CD4-positive, CD25-positive, alpha-beta regulatory T cell (primary cell): ENCODE measurements at regions not wholly inside any gene's neighbourhood (a gene's known extent, or its start where the extent isn't known, plus 50 kb on each side); places are given as distances from the start of the nearest gene placed in this dataset.

Experiments used
- ATAC-seq, 2 donors: fragments of 150-1000 bp; cut with Tn5 transposase; one replicate each; pipeline ENCODE4 v1.10.0; 2021; ENCODE audit warnings: low read depth in 2 of 2, moderate number of reproducible peaks in 2 of 2, moderate library complexity in 1 of 2
- DNase-seq, 3 donors: peaks; one replicate each; pipeline versions ENCODE4 v3.0.0 to v3.0.0-alpha.2; 2012 to 2022; ENCODE audit warnings: mixed read lengths in 1 of 3
- H3K27ac ChIP-seq: one replicate; pipeline ENCODE4 v1.7.0; 2013; ENCODE audit warnings: mild to moderate bottlenecking, low read length; ENCODE audit not compliant: insufficient read depth, poor library complexity, severe bottlenecking
- H3K27me3 ChIP-seq: one replicate; pipeline ENCODE4 v1.7.0; 2013; ENCODE audit warnings: low read length; ENCODE audit not compliant: control insufficient read depth, insufficient read depth
- H3K36me3 ChIP-seq: one replicate; pipeline ENCODE4 v1.7.0; 2013; ENCODE audit warnings: mild to moderate bottlenecking, low read length, moderate library complexity; ENCODE audit not compliant: control insufficient read depth, insufficient read depth
- H3K4me1 ChIP-seq: 2 replicates; pipeline ENCODE4 v1.7.0; 2013; ENCODE audit warnings: mild to moderate bottlenecking, low read length; ENCODE audit not compliant: insufficient read depth, control insufficient read depth, poor library complexity, severe bottlenecking
- H3K4me3 ChIP-seq: one replicate; pipeline ENCODE4 v1.7.0; 2013; ENCODE audit warnings: low read depth, mild to moderate bottlenecking, low read length, moderate library complexity
- H3K9me3 ChIP-seq, 2 experiments: 1 replicate in 1 of 2; 2 replicates in 1 of 2; pipeline ENCODE4 v1.7.0; 2013; ENCODE audit warnings: low read length in 2 of 2, mild to moderate bottlenecking in 1 of 2, moderate library complexity in 1 of 2; ENCODE audit not compliant: control insufficient read depth in 2 of 2
- H3K27ac Mint-ChIP-seq, 3 donors: one replicate each; pipeline ENCODE4 v1.8.0; 2020 to 2022; ENCODE audit warnings: mild to moderate bottlenecking in 3 of 3, mixed read lengths in 3 of 3, moderate library complexity in 2 of 3
- H3K27me3 Mint-ChIP-seq: one replicate; pipeline ENCODE4 v1.8.0; 2022; ENCODE audit warnings: mild to moderate bottlenecking, mixed read lengths
- H3K36me3 Mint-ChIP-seq: one replicate; pipeline ENCODE4 v1.8.0; 2020; ENCODE audit warnings: mixed read lengths
- H3K4me1 Mint-ChIP-seq, 4 donors: one replicate each; pipeline ENCODE4 v1.8.0; 2020 to 2022; ENCODE audit warnings: mixed read lengths in 4 of 4, mild to moderate bottlenecking in 1 of 4
- H3K4me3 Mint-ChIP-seq, 4 donors: one replicate each; pipeline ENCODE4 v1.8.0; 2020 to 2022; ENCODE audit warnings: mild to moderate bottlenecking in 4 of 4, mixed read lengths in 4 of 4, moderate library complexity in 3 of 4
- H3K9me3 Mint-ChIP-seq, 7 donors: one replicate each; pipeline ENCODE4 v1.8.0; 2020 to 2022; ENCODE audit warnings: mixed read lengths in 7 of 7, mild to moderate bottlenecking in 3 of 7, moderate library complexity in 2 of 7

- Histone ChIP-seq H3K36me3 (no peaks in the 10 kb centered on the region), H3K4me3 (no peak overlapping the region), H3K27me3 (peaks cover 2% of the 10 kb centered on the region), H3K27ac (no peak overlapping the region), H3K9me3 (no peaks in the 10 kb centered on the region), H3K4me1 (no peaks in the 10 kb centered on the region)
- Mint-ChIP-seq H3K27me3 (peaks cover 4% of the 10 kb centered on the region), H3K27ac (no peak overlapping the region), H3K9me3 (peaks cover 0 to 3% (median 0%) of the 10 kb centered on the region in 7 donors), H3K4me3 (no peak overlapping the region), H3K4me1 (no peaks in the 10 kb centered on the region), H3K36me3 (no peaks in the 10 kb centered on the region)
- ATAC-seq (no peak), DNase-seq (no peak)
These were observed 132.4 kb downstream of the TXNL1 start for GRCh38 chr18:56505971-56506370.

GRCh38 chr18:56505293-56505692 is 133.1 kb downstream of the TXNL1 start:
- ATAC-seq: no peak
- Histone ChIP-seq H3K27ac (no peak overlapping the region), H3K4me3 (no peak overlapping the region), H3K9me3 (no peaks in the 10 kb centered on the region), H3K36me3 (no peaks in the 10 kb centered on the region), H3K4me1 (no peaks in the 10 kb centered on the region), H3K27me3 (peaks cover 2% of the 10 kb centered on the region)
- Mint-ChIP-seq H3K27ac (no peak overlapping the region), H3K9me3 (peaks cover 0 to 3% (median 0%) of the 10 kb centered on the region in 7 donors), H3K4me1 (no peaks in the 10 kb centered on the region), H3K36me3 (no peaks in the 10 kb centered on the region), H3K27me3 (peaks cover 4% of the 10 kb centered on the region), H3K4me3 (no peak overlapping the region)
- DNase-seq: no peak

GRCh38 chr18:56501896-56502295 is 136.5 kb downstream of the TXNL1 start:
- DNase-seq (no peak), ATAC-seq (no peak)
- Histone ChIP-seq H3K9me3 (no peaks in the 10 kb centered on the region), H3K27me3 (peaks cover 2% of the 10 kb centered on the region), H3K4me1 (no peaks in the 10 kb centered on the region), H3K4me3 (no peak overlapping the region), H3K27ac (no peak overlapping the region), H3K36me3 (no peaks in the 10 kb centered on the region)
- H3K4me3 Mint-ChIP-seq: no peak overlapping the region
- H3K27me3 Mint-ChIP-seq: peaks cover 5% of the 10 kb centered on the region
- no peaks in the 10 kb centered on the region for H3K4me1 Mint-ChIP-seq
- peaks cover 0 to 3% (median 0%) of the 10 kb centered on the region in 7 donors for H3K9me3 Mint-ChIP-seq
- no peak overlapping the region for H3K27ac Mint-ChIP-seq
- H3K36me3 Mint-ChIP-seq: no peaks in the 10 kb centered on the region

GRCh38 chr18:56495884-56496283 is 142.5 kb downstream of the TXNL1 start:
- H3K9me3 Mint-ChIP-seq: peaks cover 0 to 1% (median 0%) of the 10 kb centered on the region in 7 donors

GRCh38 chr18:56493531-56493930 is 144.9 kb downstream of the TXNL1 start:
- no peak overlapping the region for H3K4me3 Mint-ChIP-seq
- no peaks in the 10 kb centered on the region for H3K36me3 Mint-ChIP-seq
- no peak overlapping the region for H3K27ac Mint-ChIP-seq
- H3K9me3 Mint-ChIP-seq: peaks cover 0 to 1% (median 0%) of the 10 kb centered on the region in 7 donors
- Histone ChIP-seq H3K4me1 (no peaks in the 10 kb centered on the region), H3K36me3 (no peaks in the 10 kb centered on the region), H3K9me3 (no peaks in the 10 kb centered on the region), H3K4me3 (no peak overlapping the region), H3K27me3 (no peaks in the 10 kb centered on the region), H3K27ac (no peak overlapping the region)
- DNase-seq (no peak), ATAC-seq (no peak)
- peaks cover 0 to 3% (median 0%) of the 10 kb centered on the region in 4 donors for H3K4me1 Mint-ChIP-seq
- peaks cover 14% of the 10 kb centered on the region for H3K27me3 Mint-ChIP-seq

More at GRCh38 chr18:56495884-56496283, 142.5 kb downstream of the TXNL1 start:
- no peak overlapping the region for H3K27ac Mint-ChIP-seq
- Histone ChIP-seq H3K27me3 (no peaks in the 10 kb centered on the region), H3K9me3 (no peaks in the 10 kb centered on the region), H3K27ac (no peak overlapping the region), H3K36me3 (no peaks in the 10 kb centered on the region), H3K4me3 (no peak overlapping the region), H3K4me1 (no peaks in the 10 kb centered on the region)
- no peak overlapping the region for H3K4me3 Mint-ChIP-seq
- DNase-seq (no peak), ATAC-seq (no peak)
- peaks cover 14% of the 10 kb centered on the region for H3K27me3 Mint-ChIP-seq
- peaks cover 0 to 3% (median 0%) of the 10 kb centered on the region in 4 donors for H3K4me1 Mint-ChIP-seq
- H3K36me3 Mint-ChIP-seq: no peaks in the 10 kb centered on the region

GRCh38 chr18:56492136-56492535 is 146.3 kb downstream of the TXNL1 start:
- peaks cover 0 to 3% (median 0%) of the 10 kb centered on the region in 7 donors for H3K9me3 Mint-ChIP-seq
- peaks cover 9% of the 10 kb centered on the region for H3K27me3 Mint-ChIP-seq
- Histone ChIP-seq H3K27me3 (no peaks in the 10 kb centered on the region), H3K4me1 (no peaks in the 10 kb centered on the region), H3K27ac (no peak overlapping the region), H3K9me3 (no peaks in the 10 kb centered on the region), H3K36me3 (no peaks in the 10 kb centered on the region), H3K4me3 (no peak overlapping the region)
- ATAC-seq (no peak), DNase-seq (no peak)
- peaks cover 0 to 3% (median 0%) of the 10 kb centered on the region in 4 donors for H3K4me1 Mint-ChIP-seq
- H3K4me3 Mint-ChIP-seq: no peak overlapping the region
- no peak overlapping the region for H3K27ac Mint-ChIP-seq
- no peaks in the 10 kb centered on the region for H3K36me3 Mint-ChIP-seq

- no peaks in the 10 kb centered on the region for H3K27me3 ChIP-seq
- H3K9me3 ChIP-seq: no peaks in the 10 kb centered on the region
- H3K27ac ChIP-seq: no peak overlapping the region
- H3K27me3 Mint-ChIP-seq: peaks cover 9% of the 10 kb centered on the region
- no peaks in the 10 kb centered on the region for H3K4me1 ChIP-seq
- ATAC-seq: no peak
- H3K36me3 ChIP-seq: no peaks in the 10 kb centered on the region
- no peak overlapping the region for H3K4me3 Mint-ChIP-seq
- no peaks in the 10 kb centered on the region for H3K36me3 Mint-ChIP-seq
- H3K27ac Mint-ChIP-seq: no peak overlapping the region
- peaks cover 0 to 3% (median 0%) of the 10 kb centered on the region in 7 donors for H3K9me3 Mint-ChIP-seq
- DNase-seq: no peak
- no peak overlapping the region for H3K4me3 ChIP-seq
- H3K4me1 Mint-ChIP-seq: no peaks in the 10 kb centered on the region
These were observed 147.4 kb downstream of the TXNL1 start for GRCh38 chr18:56490942-56491341.

- Mint-ChIP-seq H3K27me3 (peaks cover 9% of the 10 kb centered on the region), H3K27ac (no peak overlapping the region), H3K9me3 (peaks cover 0 to 3% (median 0%) of the 10 kb centered on the region in 7 donors), H3K4me3 (no peak overlapping the region), H3K4me1 (no peaks in the 10 kb centered on the region), H3K36me3 (no peaks in the 10 kb centered on the region)
- H3K27ac ChIP-seq: no peak overlapping the region
- H3K36me3 ChIP-seq: no peaks in the 10 kb centered on the region
- no peaks in the 10 kb centered on the region for H3K4me1 ChIP-seq
- no peak for DNase-seq
- H3K27me3 ChIP-seq: no peaks in the 10 kb centered on the region
- no peak for ATAC-seq
- no peaks in the 10 kb centered on the region for H3K9me3 ChIP-seq
- no peak overlapping the region for H3K4me3 ChIP-seq
These were observed 148.5 kb downstream of the TXNL1 start for GRCh38 chr18:56489893-56490292.
